ENCODE measurements at regions not wholly inside any gene's neighbourhood (a gene's known extent, or its start where the extent isn't known, plus 50 kb on each side); places are given as distances from the start of the nearest gene placed in this dataset.

DNA sequence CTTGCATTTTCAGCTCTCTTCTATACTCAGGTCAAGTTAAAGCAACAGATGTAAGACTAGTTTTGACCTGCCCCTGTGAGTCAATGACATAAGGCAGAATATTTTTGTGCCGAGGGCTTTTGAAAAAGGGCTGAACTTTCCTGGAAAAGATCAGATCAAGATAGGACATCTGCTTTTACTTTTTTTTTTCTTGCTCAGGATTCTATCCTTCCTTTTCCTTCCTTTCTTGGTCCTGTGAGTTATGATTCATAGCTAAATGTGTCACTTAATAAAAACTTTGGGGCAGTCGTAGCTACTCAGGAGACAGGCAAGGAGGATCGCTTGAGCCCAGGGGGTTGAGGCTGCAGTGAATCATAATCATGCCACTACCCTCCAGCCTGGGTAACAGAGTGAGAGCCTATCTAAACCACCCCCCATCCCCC is 84.3 kb upstream of the BRINP1 start:
- TF ChIP-seq POLR2AphosphoS5 (IDR thresholded peaks at IDR 0.05) (no peak), POLR2A (IDR thresholded peaks at IDR 0.05) (no peak)
